GM23338 (cell line): ENCODE measurements at regions not wholly inside any gene's neighbourhood (a gene's known extent, or its start where the extent isn't known, plus 50 kb on each side); places are given as distances from the start of the nearest gene placed in this dataset.
"Not testable (repeated sequence)": the region's sequence is repeated elsewhere in the genome, so short reads cannot be mapped to it uniquely, and the experiment has no call there.

Source experiments
- ATAC-seq: fragments of 200-7000 bp; cut with Tn5 transposase; 3 replicates; pipeline ENCODE4 v1.9.1; 2020
- DNase-seq: peaks from one replicate; pipeline ENCODE4 v3.0.0-alpha.2; 2015; ENCODE audit warnings: low spot score
- H2AFZ ChIP-seq: fragments of 200-600 bp; sonication (generic); 2 replicates; pipeline ENCODE4 v1.8.0; 2016; ENCODE audit warnings: antibody characterized with exemption, mild to moderate bottlenecking, moderate library complexity
- H3F3A ChIP-seq: fragments of 200-600 bp; sonication (generic); replicated peaks from 2 replicates; pipeline ENCODE4 v1.8.0; 2017; ENCODE audit warnings: antibody characterized with exemption, mixed run types, low read depth
- H3K27ac ChIP-seq: fragments of 200-600 bp; sonication (generic); 2 replicates; pipeline ENCODE4 v1.6.1; 2016; ENCODE audit warnings: low read depth
- H3K27me3 ChIP-seq: fragments of 200-600 bp; sonication (generic); 2 replicates; pipeline ENCODE4 v1.8.0; 2016; ENCODE audit warnings: mild to moderate bottlenecking, mixed run types, moderate library complexity; ENCODE audit not compliant: insufficient read depth
- H3K36me3 ChIP-seq: fragments of 200-600 bp; sonication (generic); 2 replicates; pipeline ENCODE4 v1.8.0; 2016; ENCODE audit warnings: mild to moderate bottlenecking; ENCODE audit not compliant: insufficient read depth
- H3K4me1 ChIP-seq: fragments of 200-600 bp; sonication (generic); 2 replicates; pipeline ENCODE4 v1.8.0; 2016; ENCODE audit warnings: mild to moderate bottlenecking, moderate library complexity; ENCODE audit not compliant: insufficient read depth
- H3K4me2 ChIP-seq: fragments of 200-600 bp; sonication (generic); 2 replicates; pipeline ENCODE4 v1.7.1; 2017; ENCODE audit warnings: mixed run types
- H3K4me3 ChIP-seq: fragments of 200-600 bp; sonication (generic); 2 replicates; pipeline ENCODE4 v1.6.1; 2016; ENCODE audit warnings: mixed run types
- H3K79me2 ChIP-seq: fragments of 200-600 bp; sonication (generic); replicated peaks from 2 replicates; pipeline ENCODE4 v1.8.0; 2017; ENCODE audit warnings: mild to moderate bottlenecking; ENCODE audit not compliant: insufficient read depth
- H3K9me2 ChIP-seq: fragments of 200-600 bp; sonication (generic); 2 replicates; pipeline ENCODE4 v1.8.0; 2017; ENCODE audit not compliant: insufficient read depth
- H4K20me1 ChIP-seq: fragments of 200-600 bp; sonication (generic); replicated peaks from 2 replicates; pipeline ENCODE4 v1.8.0; 2017; ENCODE audit warnings: mild to moderate bottlenecking; ENCODE audit not compliant: insufficient read depth
- H3K27ac Mint-ChIP-seq: 2 replicates; pipeline ENCODE4 v1.8.0; 2020; ENCODE audit warnings: inconsistent platforms, mild to moderate bottlenecking, moderate library complexity, mixed read lengths
- H3K27me3 Mint-ChIP-seq: 3 replicates; pipeline ENCODE4 v1.8.0; 2022; ENCODE audit warnings: low read depth, mild to moderate bottlenecking, moderate library complexity, mixed read lengths, inconsistent platforms; ENCODE audit not compliant: insufficient read depth, poor library complexity
- H3K36me3 Mint-ChIP-seq: 3 replicates; pipeline ENCODE4 v1.8.0; 2021; ENCODE audit warnings: low read depth, mild to moderate bottlenecking, inconsistent platforms, moderate library complexity, mixed read lengths
- H3K4me1 Mint-ChIP-seq: 3 replicates; pipeline ENCODE4 v1.8.0; 2020; ENCODE audit warnings: mild to moderate bottlenecking, inconsistent platforms, mixed read lengths
- H3K4me3 Mint-ChIP-seq: 3 replicates; pipeline ENCODE4 v1.8.0; 2021; ENCODE audit warnings: moderate library complexity, mild to moderate bottlenecking, inconsistent platforms, mixed read lengths
- H3K9me3 Mint-ChIP-seq: 3 replicates; pipeline ENCODE4 v1.8.0; 2020; ENCODE audit warnings: moderate library complexity, mild to moderate bottlenecking, inconsistent platforms, mixed read lengths
- CTCF ChIP-seq, 2 experiments: fragments of 200-600 bp in 1 of 2; sonication (generic) in 1 of 2; conservative IDR thresholded peaks; 2 replicates each; pipeline versions ENCODE4 v1.5.1 to v1.6.1; 2016 to 2017; ENCODE audit warnings: antibody characterized with exemption in 2 of 2, low read depth in 2 of 2, mild to moderate bottlenecking in 2 of 2, moderate library complexity in 1 of 2

DNA sequence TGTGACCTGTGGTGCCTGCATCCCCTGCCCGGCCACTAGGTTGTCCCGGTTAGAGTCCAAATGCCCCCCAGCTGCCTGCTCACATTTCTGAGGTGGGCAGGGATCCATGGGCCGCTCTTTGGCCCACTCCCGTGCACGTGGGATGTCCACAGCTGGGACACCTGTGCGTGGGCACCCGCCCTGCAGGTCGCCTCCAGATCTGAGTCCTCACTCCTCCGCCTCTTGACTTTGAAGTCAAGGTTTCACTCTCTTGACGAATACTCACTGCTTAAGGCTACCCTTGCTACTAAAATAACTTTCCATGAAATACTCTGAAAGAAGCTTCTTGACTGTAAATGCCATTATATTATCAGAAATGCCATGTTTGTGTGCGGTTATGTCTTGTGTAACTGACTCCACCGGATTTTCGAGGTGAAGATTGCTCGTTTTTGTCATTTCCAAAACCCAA, 358.2 kb downstream of the BCL2L11 start:
- H3K36me3 Mint-ChIP-seq, H3K4me1 ChIP-seq, H3K4me3 Mint-ChIP-seq, H3K4me2 ChIP-seq, H3K4me1 Mint-ChIP-seq, H3K36me3 ChIP-seq, ATAC-seq, H3F3A ChIP-seq, H3K4me3 ChIP-seq, H3K27me3 ChIP-seq, H4K20me1 ChIP-seq, H3K27me3 Mint-ChIP-seq, H3K9me3 Mint-ChIP-seq, H3K27ac Mint-ChIP-seq, DNase-seq, H2AFZ ChIP-seq, H3K79me2 ChIP-seq, H3K9me2 ChIP-seq, H3K27ac ChIP-seq: not testable (repeated sequence)
- TF ChIP-seq CTCF (conservative IDR thresholded peaks at IDR 0.05; ENCODE audit: low read depth in 2 of 2): 0 out of 4 replicates have a peak, but pooled peaks of 1 of the 2 experiments have one; percentile 5

DNA sequence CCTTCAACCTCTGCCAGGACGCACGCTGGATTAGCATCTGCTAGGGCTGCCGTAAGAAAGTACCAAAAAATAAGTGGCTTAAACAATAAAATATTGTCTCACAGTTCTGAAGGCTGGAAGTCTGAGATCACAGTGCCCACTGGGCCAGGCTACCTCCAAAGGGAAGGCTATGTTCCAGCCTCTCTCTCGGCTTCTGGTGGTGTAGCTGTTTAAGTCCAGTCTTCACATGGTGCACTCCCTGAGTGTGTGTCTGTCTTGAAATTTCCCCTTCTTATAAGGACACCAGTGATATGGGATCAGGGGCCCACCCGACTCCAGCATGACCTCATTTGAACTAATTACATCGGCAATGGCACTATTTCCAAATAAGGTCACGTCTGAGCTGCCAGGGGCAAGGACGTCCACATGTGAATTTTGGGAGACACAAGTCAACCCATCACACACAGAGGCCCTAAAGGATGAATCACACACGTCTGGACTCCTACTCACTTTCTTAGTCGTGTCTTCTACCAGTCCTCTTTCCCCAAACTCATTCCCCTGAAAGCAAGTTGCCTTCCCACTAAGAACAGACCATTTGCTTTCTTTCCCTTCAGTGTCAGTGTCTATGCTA, 359.4 kb downstream of the BCL2L11 start:
- H3K27me3 ChIP-seq, H4K20me1 ChIP-seq, H3K4me3 Mint-ChIP-seq, H3K4me2 ChIP-seq, H3K36me3 Mint-ChIP-seq, H3K4me1 ChIP-seq, H3K27ac ChIP-seq, H3K9me3 Mint-ChIP-seq, H3K4me3 ChIP-seq, H3K36me3 ChIP-seq, H3K27me3 Mint-ChIP-seq, DNase-seq, H3K4me1 Mint-ChIP-seq, H2AFZ ChIP-seq, H3F3A ChIP-seq, ATAC-seq, H3K9me2 ChIP-seq, H3K79me2 ChIP-seq: not testable (repeated sequence)
- H3K27ac Mint-ChIP-seq: peak overlapping the region; percentile 76

DNA sequence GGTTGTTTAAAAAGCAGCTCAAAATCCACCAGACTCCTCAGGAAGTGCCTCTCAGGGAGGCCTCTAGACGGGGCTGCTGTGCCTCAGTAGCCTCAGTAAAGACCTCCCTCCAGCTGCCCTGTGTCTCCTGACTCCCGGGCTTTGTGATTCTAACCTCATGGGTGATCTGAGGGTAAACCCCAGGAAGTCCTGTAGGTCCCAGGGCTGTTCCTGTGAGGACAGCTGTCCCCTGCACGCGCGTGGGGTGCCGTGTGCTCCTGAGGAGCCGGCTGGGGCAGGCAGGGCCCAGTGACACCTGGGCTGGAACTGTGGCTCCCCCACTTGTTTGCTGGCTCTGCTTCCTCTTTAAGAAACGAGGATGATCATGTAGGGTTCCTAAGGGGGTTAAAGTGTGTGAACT, 359.9 kb downstream of the BCL2L11 start:
- H3K4me3 ChIP-seq, H3K27ac ChIP-seq, DNase-seq, H3K4me1 Mint-ChIP-seq, H3K4me1 ChIP-seq, H3K79me2 ChIP-seq, H3K27me3 Mint-ChIP-seq, H3K36me3 ChIP-seq, H2AFZ ChIP-seq, H3K4me3 Mint-ChIP-seq, H3K27me3 ChIP-seq, H3K9me3 Mint-ChIP-seq, H3K4me2 ChIP-seq, H3F3A ChIP-seq, H3K9me2 ChIP-seq, H3K36me3 Mint-ChIP-seq, H4K20me1 ChIP-seq: not testable (repeated sequence)
- H3K27ac Mint-ChIP-seq: peak overlapping the region; percentile 76; the same call in 1 of the 2 replicates
- peak; percentile 48 for ATAC-seq
- TF ChIP-seq CTCF (conservative IDR thresholded peaks at IDR 0.05; ENCODE audit: low read depth in 2 of 2): peak; percentile 7 to 15; a peak in 1 of 4 replicates

- ATAC-seq: peak; percentile 70
- not testable (repeated sequence) for H3K9me2 ChIP-seq, H3K4me2 ChIP-seq, H4K20me1 ChIP-seq, DNase-seq, H3K27ac Mint-ChIP-seq, H3K27ac ChIP-seq, H3K27me3 Mint-ChIP-seq, H3K4me3 Mint-ChIP-seq, H3K9me3 Mint-ChIP-seq, H3K4me3 ChIP-seq, H3K4me1 Mint-ChIP-seq, H3K36me3 ChIP-seq, H2AFZ ChIP-seq, H3K79me2 ChIP-seq, H3F3A ChIP-seq, H3K27me3 ChIP-seq, H3K4me1 ChIP-seq, H3K36me3 Mint-ChIP-seq
Measured at GRCh38 chr2:111481219-111481618, 360.5 kb downstream of the BCL2L11 start.

- not testable (repeated sequence) for H4K20me1 ChIP-seq, H3F3A ChIP-seq, H3K4me3 Mint-ChIP-seq, H3K27me3 Mint-ChIP-seq, DNase-seq, H3K9me2 ChIP-seq, H3K36me3 Mint-ChIP-seq, H3K79me2 ChIP-seq, H3K4me3 ChIP-seq, H3K9me3 Mint-ChIP-seq, H3K27ac ChIP-seq, H2AFZ ChIP-seq, H3K27me3 ChIP-seq, H3K4me1 ChIP-seq, H3K4me1 Mint-ChIP-seq, H3K27ac Mint-ChIP-seq, H3K36me3 ChIP-seq, H3K4me2 ChIP-seq
- peak; percentile 61 for ATAC-seq
Measured at GRCh38 chr2:111482987-111483679, 362.4 kb downstream of the BCL2L11 start.
